PC-9 (cell line): ENCODE measurements at regions not wholly inside any gene's neighbourhood (a gene's known extent, or its start where the extent isn't known, plus 50 kb on each side); places are given as distances from the start of the nearest gene placed in this dataset.

Experiments
- BruUV-seq: library from RNA; stranded (reverse); fragments of 400-500 nt; replicated peaks from 2 replicates; lab custom pipeline; 2021; lab: Mats Ljungman, UMichigan
- CTCF ChIA-PET: fragments of 300-600 bp; sonication (Branson Sonifier 250); formaldehyde crosslinking; loops from one replicate; lab custom pipeline; 2022; ENCODE audit warnings: antibody characterized with exemption; lab: Charles Lee
- POLR2A ChIA-PET: fragments of 300-600 bp; sonication (Branson Sonifier 250); formaldehyde crosslinking; loops from one replicate; lab custom pipeline; 2022; ENCODE audit warnings: antibody characterized with exemption; ENCODE audit not compliant: unreplicated experiment; lab: Charles Lee
- DNase-seq, 2 experiments: peaks; one replicate each; pipeline versions ENCODE4 v3.0.0 to v3.0.0-alpha.2; 2015 to 2022; ENCODE audit warnings: mixed read lengths in 1 of 2
- H2AFZ ChIP-seq: fragments of 200-600 bp; sonication (generic); 2 replicates; pipeline ENCODE4 v1.8.1; 2017; ENCODE audit warnings: antibody characterized with exemption
- H3F3A ChIP-seq: fragments of 200-600 bp; sonication (generic); 2 replicates; pipeline ENCODE4 v1.8.1; 2017; ENCODE audit warnings: antibody characterized with exemption, mild to moderate bottlenecking, low read depth; ENCODE audit not compliant: insufficient read depth
- H3K27ac ChIP-seq: fragments of 200-600 bp; sonication (generic); 2 replicates; pipeline ENCODE4 v1.6.1; 2016; ENCODE audit warnings: mixed run types
- H3K27me3 ChIP-seq: fragments of 200-600 bp; sonication (generic); 2 replicates; pipeline ENCODE4 v1.6.1; 2016; ENCODE audit warnings: low read depth, mixed run types; ENCODE audit not compliant: insufficient read depth
- H3K36me3 ChIP-seq: fragments of 200-600 bp; sonication (generic); 2 replicates; pipeline ENCODE4 v1.6.1; 2016; ENCODE audit warnings: low read depth, mixed run types
- H3K4me1 ChIP-seq: fragments of 200-600 bp; sonication (generic); replicated peaks from 2 replicates; pipeline ENCODE4 v1.6.1; 2016; ENCODE audit warnings: mixed run types; ENCODE audit not compliant: insufficient read depth
- H3K4me2 ChIP-seq: fragments of 200-600 bp; sonication (generic); 2 replicates; pipeline ENCODE4 v1.6.1; 2017; ENCODE audit warnings: mixed run types
- H3K4me3 ChIP-seq: fragments of 200-600 bp; sonication (generic); 2 replicates; pipeline ENCODE4 v1.6.1; 2016; ENCODE audit warnings: mixed run types
- H3K79me2 ChIP-seq: fragments of 200-600 bp; sonication (generic); 2 replicates; pipeline ENCODE4 v1.6.1; 2017; ENCODE audit warnings: low read depth, mixed run types
- H3K9me2 ChIP-seq: fragments of 200-600 bp; sonication (generic); 2 replicates; pipeline ENCODE4 v1.8.1; 2017; ENCODE audit warnings: mild to moderate bottlenecking; ENCODE audit not compliant: insufficient read depth
- H3K9me3 ChIP-seq: fragments of 200-600 bp; sonication (generic); 2 replicates; pipeline ENCODE4 v1.8.1; 2016; ENCODE audit warnings: low read depth; ENCODE audit not compliant: insufficient read depth
- H4K20me1 ChIP-seq: fragments of 200-600 bp; sonication (generic); 2 replicates; pipeline ENCODE4 v1.8.1; 2017; ENCODE audit not compliant: insufficient read depth
- EZH2 ChIP-seq: fragments of 200-600 bp; sonication (generic); IDR thresholded peaks from 2 replicates; pipeline ENCODE4 v1.8.0; 2017; ENCODE audit warnings: antibody characterized with exemption, low read depth
- intact Hi-C: fragments of 100-400 bp; cut with micrococcal nuclease; formaldehyde crosslinking; loops from one replicate; pipeline ENCODE4 v1.10.0; 2022; ENCODE audit not compliant: unreplicated experiment
- TF ChIP-seq, protein P1 (sequence below): fragments of 200-600 bp; sonication (generic); conservative IDR thresholded peaks from 2 replicates; pipeline ENCODE4 v1.6.1; 2017; ENCODE audit warnings: mixed run types, antibody characterized with exemption, mild to moderate bottlenecking, moderate library complexity

DNA sequence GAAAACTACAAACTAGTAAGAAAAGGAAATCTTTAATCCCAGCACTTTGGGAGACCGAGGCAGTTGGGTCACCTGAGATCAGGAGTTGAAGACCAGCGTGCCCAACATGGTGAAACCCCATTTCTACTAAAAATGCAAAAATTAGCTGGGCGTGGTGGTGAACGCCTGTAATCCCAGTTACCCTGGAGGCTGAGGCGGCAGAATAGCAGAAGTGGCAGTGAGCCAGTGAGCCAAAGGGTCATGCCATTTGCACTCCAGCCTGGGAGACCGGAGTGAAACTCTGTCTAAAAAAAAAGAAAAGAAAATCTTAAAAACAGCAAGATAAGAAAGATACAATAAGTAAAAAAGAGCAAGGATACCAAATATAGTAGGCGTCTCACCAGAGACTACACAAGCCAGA lies 502.9 kb upstream of the ID2 start:
- ChIA-PET POLR2A (no interaction called here), CTCF (no interaction called here)
- no peaks in the 10 kb centered on the region for H3K4me1 ChIP-seq
- BruUV-seq = no TSS peak
- no peaks in the 10 kb centered on the region for H3K36me3 ChIP-seq
- no peaks in the 10 kb centered on the region for H3K9me2 ChIP-seq
- H3K4me2 ChIP-seq = no peak overlapping the region
- no peaks in the 10 kb centered on the region for H3K9me3 ChIP-seq
- no peaks in the 10 kb centered on the region for H3K79me2 ChIP-seq
- no peak overlapping the region for H3K27ac ChIP-seq
- no peaks in the 10 kb centered on the region for H4K20me1 ChIP-seq
- H3K27me3 ChIP-seq = no peaks in the 10 kb centered on the region; the same call in 1 of the 2 replicates
- DNase-seq = no peak
- TF ChIP-seq EZH2 = no peak
- TF ChIP-seq, protein P1, sequence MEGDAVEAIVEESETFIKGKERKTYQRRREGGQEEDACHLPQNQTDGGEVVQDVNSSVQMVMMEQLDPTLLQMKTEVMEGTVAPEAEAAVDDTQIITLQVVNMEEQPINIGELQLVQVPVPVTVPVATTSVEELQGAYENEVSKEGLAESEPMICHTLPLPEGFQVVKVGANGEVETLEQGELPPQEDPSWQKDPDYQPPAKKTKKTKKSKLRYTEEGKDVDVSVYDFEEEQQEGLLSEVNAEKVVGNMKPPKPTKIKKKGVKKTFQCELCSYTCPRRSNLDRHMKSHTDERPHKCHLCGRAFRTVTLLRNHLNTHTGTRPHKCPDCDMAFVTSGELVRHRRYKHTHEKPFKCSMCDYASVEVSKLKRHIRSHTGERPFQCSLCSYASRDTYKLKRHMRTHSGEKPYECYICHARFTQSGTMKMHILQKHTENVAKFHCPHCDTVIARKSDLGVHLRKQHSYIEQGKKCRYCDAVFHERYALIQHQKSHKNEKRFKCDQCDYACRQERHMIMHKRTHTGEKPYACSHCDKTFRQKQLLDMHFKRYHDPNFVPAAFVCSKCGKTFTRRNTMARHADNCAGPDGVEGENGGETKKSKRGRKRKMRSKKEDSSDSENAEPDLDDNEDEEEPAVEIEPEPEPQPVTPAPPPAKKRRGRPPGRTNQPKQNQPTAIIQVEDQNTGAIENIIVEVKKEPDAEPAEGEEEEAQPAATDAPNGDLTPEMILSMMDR = no peak
- H3F3A ChIP-seq = no peaks in the 10 kb centered on the region
- H2AFZ ChIP-seq = no peak overlapping the region
- intact Hi-C loops = no loop called here
- H3K4me3 ChIP-seq = no peak overlapping the region

DNA sequence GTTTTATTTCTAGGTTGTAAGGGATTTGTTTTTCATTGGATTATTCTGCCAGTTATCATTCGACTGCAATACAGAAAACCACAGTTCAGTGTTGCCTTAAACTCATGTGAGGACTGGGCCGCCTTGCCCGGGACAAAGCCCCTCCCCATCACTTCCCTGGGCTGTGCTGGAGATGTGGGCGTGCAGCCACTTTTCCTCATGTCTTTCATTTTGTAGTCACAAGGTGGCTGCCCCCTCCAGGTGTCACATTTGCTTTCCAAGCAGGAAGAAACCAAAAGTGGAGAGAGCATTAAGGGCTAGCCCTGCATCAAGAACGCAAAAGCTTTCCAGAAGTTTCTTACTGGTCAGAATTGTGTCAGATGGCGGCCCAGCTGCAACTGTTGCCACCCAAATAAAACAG lies 492.5 kb upstream of the ID2 start:
- no peak overlapping the region for H3K4me2 ChIP-seq
- TF ChIP-seq, protein P1 = no peak
- no peak for TF ChIP-seq EZH2
- peaks cover 7% of the 10 kb centered on the region; the same call in 1 of the 2 replicates for H3K27me3 ChIP-seq
- H3K79me2 ChIP-seq = no peaks in the 10 kb centered on the region
- no TSS peak for BruUV-seq
- H3K36me3 ChIP-seq = no peaks in the 10 kb centered on the region
- H3K9me2 ChIP-seq = no peaks in the 10 kb centered on the region
- DNase-seq = no peak
- no peak overlapping the region for H3K4me3 ChIP-seq
- no peaks in the 10 kb centered on the region for H4K20me1 ChIP-seq
- H3F3A ChIP-seq = no peaks in the 10 kb centered on the region
- intact Hi-C loops = no loop called here
- no peak overlapping the region for H2AFZ ChIP-seq
- ChIA-PET CTCF (no interaction called here), POLR2A (no interaction called here)
- H3K27ac ChIP-seq = no peak overlapping the region
- H3K9me3 ChIP-seq = no peaks in the 10 kb centered on the region; the same call in 1 of the 2 replicates
- H3K4me1 ChIP-seq = no peaks in the 10 kb centered on the region

DNA sequence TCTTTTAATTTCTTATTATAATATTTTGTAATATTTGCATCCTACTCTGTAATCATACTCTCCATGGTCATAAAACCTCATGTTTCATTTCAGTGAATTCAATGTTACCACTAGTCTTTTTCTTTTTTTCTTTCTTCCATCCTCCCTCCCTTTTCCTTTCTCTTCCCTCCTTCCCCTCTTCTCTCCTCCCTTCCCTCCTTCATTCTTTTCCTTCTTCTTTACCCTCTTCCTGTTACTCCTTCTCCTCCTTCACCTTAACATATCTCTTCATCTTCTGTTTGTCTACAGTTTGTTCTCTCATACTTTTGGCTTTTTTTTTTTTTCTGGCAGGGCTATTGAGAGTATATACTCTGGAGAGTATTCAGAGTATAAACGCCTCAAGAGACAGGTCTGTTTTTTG lies 491.6 kb upstream of the ID2 start:
- H3K27ac ChIP-seq = no peak overlapping the region
- no peaks in the 10 kb centered on the region for H3K79me2 ChIP-seq
- H4K20me1 ChIP-seq = no peaks in the 10 kb centered on the region
- no peak for DNase-seq
- CTCF ChIA-PET = no interaction called here
- no peak for TF ChIP-seq EZH2
- TF ChIP-seq, protein P1 = no peak
- no peaks in the 10 kb centered on the region for H3F3A ChIP-seq
- intact Hi-C loops = no loop called here
- no peaks in the 10 kb centered on the region for H3K9me2 ChIP-seq
- no peak overlapping the region for H2AFZ ChIP-seq
- peaks cover 7% of the 10 kb centered on the region; the same call in 1 of the 2 replicates for H3K27me3 ChIP-seq
- H3K9me3 ChIP-seq = no peaks in the 10 kb centered on the region; the same call in 1 of the 2 replicates
- BruUV-seq = no TSS peak
- no peaks in the 10 kb centered on the region for H3K36me3 ChIP-seq
- no peaks in the 10 kb centered on the region for H3K4me1 ChIP-seq
- H3K4me2 ChIP-seq = no peak overlapping the region
- H3K4me3 ChIP-seq = no peak overlapping the region
- POLR2A ChIA-PET = no interaction called here
